GM18858 (cell line): ENCODE measurements at regions not wholly inside any gene's neighbourhood (a gene's known extent, or its start where the extent isn't known, plus 50 kb on each side); places are given as distances from the start of the nearest gene placed in this dataset.
"Not testable (repeated sequence)": the region's sequence is repeated elsewhere in the genome, so short reads cannot be mapped to it uniquely, and the experiment has no call there.

Experiments
- ATAC-seq: cut with Tn5 transposase; IDR thresholded peaks from one replicate; pipeline ENCODE4 v1.9.1; 2021; ENCODE audit not compliant: unreplicated experiment

DNA sequence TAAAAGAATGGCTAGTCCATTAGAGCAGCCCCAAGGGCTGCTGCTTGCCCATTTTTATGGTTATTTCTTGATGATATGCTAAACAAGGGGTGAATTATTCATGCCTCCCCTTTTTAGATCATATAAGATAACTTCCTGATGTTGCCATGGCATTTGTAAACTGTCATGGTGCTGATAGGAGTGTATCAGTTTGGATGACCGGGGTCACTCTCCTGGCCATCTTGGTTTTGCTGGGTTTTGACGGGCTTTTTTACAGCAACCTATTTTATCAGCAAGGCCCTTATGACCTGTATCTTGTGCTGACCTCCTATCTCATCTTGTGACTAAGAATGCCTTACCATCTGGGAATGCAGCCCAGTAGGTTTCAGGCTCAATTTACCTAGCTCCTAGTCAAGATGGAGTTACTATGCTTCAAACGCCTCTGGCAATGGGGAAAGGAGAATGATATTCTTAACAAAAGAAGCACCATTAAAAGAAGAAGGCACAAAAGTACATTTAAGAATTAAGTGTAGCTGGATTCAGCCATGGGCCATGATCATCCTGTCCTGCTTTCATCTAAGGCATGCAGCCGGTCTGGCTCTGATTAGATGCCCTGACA lies 1156.0 kb downstream of the PCDH9 start:
- ATAC-seq = no peak

DNA sequence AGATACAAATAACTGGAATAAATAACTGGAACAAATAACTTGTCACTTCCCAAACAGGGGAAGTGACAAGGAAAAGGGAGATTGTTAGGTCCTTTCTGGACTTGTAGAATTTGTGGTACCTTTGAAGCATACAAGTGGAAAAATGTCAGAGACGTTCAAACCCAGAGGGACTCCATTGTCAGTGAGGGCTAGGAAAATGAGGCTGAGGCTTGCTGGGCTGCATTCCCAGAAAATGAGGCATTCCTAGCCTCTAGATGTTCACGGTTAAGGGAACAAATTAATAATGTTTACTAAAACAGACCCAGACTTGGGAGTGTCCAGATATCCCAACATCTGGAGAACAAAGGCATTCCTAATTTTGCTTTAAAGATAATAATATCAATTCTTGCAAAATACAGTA lies 1158.0 kb downstream of the PCDH9 start:
- not testable (repeated sequence) for ATAC-seq

DNA sequence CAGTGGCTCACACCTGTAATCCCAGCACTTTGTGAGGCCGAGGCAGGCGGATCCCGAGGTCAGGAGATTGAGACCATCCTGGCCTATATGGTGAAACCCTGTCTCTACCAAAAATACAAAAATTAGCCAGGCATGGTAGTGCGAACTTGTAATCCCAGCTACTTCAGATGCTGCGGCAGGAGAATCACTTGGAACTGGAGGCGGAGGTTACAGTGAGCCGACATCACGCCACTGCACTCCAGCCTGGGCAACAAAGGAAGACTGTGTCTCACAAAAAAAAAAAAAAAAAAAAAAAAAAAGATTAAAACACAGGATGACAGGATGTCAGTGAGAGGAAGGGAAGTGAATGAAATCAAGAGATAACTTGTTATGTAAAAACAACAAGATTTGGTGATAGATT lies 1158.5 kb downstream of the PCDH9 start:
- ATAC-seq = no peak

DNA sequence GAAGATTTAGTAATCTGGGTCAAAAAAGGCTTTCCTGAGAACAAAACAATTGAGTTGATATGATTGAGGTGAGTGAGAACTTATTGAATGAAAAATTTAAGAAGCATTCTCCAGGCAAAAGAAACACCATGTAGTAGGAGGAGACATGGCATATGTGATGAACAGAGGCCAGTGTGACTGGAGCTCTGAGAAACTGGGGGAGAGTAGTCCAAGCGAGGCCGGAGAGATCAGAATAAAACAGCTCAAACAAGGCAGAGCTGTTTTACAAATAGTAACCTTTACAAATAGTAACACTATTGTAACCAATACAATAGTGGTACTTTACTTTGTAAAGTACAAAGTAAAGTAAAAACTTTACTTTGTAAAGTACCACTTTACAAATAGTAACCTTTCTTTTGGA lies 1159.1 kb downstream of the PCDH9 start:
- ATAC-seq = no peak

DNA sequence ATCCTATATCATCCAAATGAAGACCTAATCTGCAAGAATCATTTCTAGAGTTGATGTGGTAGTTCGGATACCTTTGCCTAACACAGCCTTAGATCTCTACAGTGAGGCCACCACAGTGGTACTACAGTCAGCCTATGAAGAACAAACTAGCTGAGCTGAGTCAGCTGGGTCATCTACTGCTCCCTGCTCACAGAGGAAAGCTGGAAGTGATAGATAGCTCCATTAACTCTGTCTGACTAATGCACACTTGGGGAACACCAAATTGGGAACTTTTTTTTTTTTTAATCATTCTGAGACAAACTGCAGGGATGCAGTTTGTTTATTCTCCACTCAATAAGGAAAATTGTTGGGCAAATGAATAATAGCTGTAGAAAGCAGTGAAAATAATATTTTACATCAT lies 1160.6 kb downstream of the PCDH9 start:
- no peak for ATAC-seq

DNA sequence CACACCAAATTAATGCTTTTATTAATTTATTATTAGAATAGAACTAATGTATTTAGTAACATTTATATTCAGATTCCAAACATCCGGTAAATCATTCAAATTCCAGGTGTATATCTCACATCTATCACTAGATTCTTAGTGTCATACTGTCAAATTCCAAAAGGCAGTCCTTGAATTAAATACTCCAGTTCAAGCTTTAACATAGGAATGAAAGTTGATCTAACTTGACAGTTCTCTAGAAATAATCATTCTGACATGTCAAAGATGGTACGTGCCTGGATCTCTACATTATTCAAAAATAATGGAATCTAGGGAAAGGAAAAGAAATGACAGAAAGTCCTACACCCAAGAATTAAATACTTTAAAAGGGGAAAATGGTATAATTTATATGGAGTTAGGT lies 1161.5 kb downstream of the PCDH9 start:
- no peak for ATAC-seq

DNA sequence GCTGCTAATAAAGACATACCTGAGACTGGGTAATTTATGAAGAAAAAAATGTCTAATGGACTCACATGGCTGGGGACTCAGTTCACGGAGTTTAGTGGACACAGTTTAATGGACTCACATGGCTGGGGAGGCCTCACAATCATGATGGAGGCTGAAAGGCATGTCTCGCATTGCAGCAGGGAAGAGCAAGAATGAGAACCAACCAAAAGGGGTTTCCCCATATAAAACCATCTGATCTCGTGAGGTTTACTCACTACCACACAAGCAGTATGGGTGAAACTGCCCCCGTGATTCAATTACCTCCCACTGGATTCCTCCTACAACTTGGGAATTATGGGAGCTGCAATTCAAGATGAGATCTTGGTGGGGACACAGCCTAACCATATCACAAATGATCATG lies 1181.2 kb downstream of the PCDH9 start:
- no peak for ATAC-seq

DNA sequence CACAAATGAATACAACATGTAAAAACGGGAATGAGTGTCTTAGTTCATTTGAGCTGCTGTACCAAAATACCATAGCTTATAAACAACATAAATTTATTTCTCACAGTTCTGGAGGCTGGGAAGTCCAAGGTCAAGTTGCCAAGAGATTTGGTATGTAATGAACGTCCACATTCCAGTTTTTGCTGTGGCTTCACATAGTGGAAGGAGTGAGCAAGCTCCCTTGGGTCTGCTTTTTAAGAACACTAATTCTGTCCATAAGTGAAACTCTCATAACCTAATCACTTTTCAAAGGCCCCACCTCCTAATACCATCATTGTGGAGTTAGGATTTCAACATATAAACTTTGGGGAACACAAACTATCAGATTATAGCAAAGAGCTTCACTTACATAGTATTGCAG lies 1189.6 kb downstream of the PCDH9 start:
- no peak for ATAC-seq

DNA sequence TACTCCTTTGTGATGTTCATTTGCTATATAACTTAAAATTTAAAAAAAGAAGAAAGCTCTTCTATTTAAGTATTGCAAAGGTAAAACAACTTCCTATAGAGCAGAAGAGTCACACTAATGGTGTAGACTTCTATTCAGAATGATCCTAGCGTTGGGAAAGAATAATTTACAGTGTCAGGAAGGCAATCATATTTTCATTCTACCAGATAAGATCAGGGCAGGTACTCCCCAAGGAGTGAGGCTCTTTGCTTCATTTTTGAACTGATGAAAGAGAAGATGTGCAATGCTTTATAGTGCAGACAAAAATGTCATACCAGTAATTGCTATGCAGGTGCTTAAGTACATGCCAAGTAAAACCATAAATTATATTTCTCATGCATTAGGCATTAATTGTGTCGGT lies 1193.0 kb downstream of the PCDH9 start:
- no peak for ATAC-seq

DNA sequence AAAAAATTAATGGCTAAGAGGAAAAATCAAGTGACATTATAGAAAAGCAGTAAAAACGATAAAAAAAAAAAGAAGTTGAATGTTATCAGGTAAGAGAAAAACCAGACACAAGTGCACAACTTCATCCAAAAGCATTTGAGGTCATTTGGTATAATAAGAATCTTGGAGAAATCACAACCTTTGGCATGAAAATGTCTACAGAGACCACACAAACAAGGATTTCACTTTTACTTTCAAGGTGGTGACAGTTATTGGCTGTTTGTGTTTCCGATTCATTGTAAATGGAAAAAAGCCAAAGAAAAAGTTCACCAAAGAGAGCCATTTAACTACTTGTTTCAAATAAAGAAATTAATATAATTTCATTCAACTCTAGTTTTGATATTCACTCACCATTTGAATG lies 1193.5 kb downstream of the PCDH9 start:
- no peak for ATAC-seq

DNA sequence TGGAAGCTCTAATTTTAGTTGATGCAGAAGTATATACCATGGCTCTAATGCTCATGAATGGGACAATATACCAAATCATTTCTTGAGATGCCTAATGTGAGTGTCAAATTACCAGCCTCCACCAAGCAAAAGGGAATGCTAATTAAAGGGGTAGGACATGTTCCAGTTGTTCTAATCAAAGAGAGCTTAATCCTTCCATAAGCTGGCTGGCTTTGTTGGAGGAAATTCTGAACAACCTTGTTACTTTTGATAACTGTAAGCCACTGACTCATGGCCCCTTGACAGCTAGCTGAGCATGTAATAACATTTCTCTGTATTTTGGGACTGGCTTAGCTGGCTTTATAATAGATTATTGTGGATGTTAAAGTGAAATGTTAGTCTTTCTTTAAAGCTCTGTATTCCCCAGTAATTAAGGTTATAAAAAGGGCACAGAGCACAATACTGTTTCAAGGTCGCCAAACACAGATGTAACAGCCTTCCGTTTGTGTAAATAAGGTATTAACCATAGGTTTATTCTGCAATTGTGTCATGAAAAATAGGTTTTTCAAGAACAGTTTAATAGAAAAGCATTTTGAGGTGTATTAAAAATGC lies 1194.0 kb downstream of the PCDH9 start:
- ATAC-seq = no peak

DNA sequence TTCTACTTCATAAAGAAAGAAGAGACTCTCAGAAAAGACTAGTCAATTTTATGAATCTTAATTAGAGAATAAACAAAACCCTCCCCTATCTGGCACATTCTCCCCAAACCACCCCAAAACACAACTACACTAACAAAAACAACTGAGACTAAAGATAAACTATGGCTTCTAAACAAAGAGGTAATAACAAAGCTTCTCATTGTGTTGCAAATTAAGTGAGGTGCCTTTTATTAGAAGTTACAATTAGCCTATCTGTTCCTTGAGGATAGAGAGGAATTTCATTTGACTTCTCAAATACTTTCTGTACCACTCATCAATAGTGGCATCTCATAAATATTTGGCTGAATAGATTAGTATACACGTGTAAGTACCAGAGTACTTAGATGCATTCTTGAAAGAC lies 1196.2 kb downstream of the PCDH9 start:
- ATAC-seq = no peak

DNA sequence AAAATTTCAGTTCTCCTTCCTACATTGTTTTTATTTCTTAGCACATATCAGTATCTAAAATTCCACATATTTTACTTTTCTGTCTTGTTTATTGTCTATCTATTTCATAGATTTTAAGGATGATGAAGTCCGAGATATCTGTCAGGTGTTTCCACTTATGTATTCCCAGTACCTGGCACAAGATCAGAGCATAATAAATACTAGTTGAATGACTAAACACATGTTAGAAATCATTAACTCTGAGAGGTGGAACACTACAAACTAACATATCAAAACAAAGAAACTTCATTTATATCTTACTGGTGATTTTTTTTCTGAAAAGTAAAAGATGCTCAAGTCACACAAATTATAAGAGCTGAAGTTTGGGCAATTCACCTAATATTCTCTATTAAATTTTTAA lies 1208.3 kb downstream of the PCDH9 start:
- ATAC-seq = no peak

DNA sequence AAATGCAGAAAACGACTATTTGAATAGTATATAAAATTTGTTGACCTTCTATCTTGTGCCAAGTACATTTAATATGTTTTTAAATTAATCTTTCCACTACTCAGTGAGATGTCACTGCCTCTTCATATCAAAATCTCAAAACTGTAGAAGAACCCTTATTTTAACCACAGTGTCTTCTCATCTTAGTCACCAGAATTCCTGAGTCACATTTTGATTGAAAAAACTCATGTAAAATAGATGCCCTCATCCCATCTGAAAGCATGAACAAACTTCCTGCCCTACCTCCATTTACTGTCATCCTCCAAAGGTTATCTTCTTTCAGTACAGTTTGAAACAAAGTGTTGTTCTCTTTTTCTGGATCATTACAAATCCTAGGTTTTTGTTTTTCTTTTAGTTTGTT lies 1215.4 kb downstream of the PCDH9 start:
- ATAC-seq = no peak

DNA sequence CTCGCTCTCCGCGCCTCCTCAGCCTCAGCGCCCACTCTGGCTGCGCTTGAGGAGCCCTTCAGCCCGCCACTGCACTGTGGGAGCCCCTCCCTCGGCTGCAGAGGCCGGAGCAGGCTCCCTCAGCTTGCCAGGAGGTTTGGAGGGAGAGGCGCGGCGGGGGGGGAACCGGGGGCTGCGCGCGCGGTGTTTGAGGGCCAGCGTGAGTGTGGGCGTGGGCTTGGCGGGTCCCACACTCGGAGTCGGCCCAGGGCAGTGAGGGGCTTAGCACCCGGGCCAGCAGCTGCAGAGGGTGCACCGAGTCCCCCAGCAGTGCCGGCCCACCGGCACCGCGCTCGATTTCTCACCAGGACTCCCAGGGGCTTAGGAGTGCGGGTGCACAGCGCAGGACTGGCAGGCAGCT lies 1220.9 kb downstream of the PCDH9 start:
- no peak for ATAC-seq

DNA sequence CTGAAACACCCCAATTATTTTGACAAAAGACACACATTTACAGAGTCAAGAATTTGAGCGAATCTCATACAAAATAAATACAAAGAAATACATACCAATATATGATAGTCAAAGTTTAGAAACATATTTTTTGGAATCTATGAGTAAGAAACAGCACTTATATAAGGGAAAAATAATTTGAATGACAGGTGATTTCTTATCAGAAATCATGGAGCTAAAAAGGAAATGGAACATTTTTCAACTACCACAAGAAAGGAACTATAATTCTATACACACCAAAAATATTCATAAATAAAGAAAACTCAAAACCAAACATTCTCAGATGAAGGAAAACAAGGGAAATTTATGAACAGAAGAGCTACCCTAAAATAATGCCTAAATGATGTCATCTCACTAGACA lies 1226.6 kb downstream of the PCDH9 start:
- ATAC-seq = no peak

DNA sequence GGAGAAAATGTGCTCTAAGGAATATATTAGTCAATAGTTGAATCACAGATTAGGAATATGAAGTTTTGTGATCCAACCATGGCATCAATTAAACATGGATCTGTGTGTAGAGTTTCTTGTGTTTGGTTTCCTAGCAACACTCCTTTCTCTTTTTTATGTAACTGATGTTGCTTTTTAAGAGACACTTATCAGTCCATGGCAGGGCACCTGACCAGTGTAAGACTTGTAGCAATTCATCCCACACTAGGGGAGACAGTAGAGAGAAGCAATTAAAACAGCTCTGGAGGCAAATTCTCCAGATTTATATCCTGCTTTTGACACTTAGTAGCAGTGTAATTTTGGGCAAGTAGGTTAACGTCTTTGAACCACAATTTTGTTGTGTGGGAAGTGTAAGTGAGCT lies 1229.0 kb downstream of the PCDH9 start:
- no peak for ATAC-seq

DNA sequence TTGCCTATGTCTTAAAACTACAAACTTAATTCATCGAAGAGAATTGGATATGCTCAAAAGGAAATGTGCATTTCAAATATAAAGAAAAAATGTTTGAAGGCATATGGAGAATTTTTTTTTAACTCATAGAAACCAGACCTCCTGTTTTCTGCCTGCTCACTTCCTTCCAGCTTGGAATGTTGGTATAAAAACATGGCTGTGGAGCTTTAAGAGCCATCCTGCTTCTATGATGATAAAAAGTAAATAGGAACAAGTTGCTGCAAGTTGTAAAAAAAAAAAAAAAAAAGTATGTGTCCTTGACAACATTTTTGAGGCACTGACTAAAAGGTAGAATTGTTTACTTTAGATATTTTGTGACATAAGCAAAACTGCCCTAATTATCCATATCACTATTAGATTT lies 1230.7 kb downstream of the PCDH9 start:
- no peak for ATAC-seq

DNA sequence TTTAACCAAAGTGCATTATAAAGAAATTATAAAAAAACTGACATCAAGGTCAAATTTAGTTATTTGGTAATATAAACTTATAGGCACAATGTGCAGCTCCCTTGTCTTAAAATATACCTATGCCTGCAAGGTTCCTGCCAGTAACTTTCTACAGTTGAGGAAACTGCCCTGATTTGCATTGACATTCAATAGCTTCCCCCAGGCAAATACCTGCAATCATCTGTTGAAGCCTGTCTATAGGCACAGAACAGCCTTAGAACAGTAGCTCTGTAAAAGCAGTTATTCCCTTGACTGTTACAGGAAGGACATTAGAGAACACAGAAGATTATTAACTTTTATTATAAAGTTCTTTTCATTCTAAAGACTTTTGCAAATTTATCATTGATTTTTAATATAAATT lies 1239.5 kb downstream of the PCDH9 start:
- ATAC-seq = no peak

DNA sequence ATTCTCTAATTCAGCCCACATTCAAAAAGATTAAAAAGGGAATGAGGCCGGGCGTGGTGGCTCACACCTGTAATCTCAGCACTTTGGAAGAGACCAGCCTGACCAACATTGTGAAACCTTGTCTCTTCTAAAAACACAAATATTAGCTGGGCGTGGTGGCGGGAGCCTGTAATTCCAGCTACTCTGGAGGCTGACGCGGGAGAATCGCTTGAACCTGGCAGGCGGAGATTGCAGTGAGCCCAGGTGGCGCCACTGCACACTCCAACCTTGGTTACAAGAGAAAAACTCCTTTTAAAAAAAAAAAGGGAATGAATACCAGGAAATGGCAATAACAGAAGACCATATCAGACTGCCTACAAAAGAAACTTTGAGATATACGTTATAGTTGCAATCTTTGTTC lies 1244.5 kb downstream of the PCDH9 start:
- ATAC-seq = no peak

DNA sequence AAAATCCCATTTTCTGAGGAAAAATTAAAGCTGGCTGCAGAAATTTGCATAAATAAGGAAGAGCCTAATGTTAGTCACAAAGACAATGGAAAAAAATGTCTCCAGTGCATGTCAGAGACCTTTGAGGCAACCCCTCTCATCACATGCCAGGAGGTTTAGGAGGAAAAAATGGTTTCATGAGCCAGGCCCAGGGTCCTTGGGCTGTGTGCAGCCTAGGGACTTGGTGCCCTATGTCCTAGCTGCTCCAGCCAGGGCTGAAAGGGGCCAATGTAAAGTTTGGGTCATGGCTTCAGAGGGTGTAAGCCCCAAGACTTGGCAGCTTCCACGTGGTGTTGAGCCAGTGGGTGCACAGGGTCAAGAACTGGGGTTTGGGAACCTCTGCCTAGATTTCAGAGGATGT lies 1252.6 kb downstream of the PCDH9 start:
- no peak for ATAC-seq

DNA sequence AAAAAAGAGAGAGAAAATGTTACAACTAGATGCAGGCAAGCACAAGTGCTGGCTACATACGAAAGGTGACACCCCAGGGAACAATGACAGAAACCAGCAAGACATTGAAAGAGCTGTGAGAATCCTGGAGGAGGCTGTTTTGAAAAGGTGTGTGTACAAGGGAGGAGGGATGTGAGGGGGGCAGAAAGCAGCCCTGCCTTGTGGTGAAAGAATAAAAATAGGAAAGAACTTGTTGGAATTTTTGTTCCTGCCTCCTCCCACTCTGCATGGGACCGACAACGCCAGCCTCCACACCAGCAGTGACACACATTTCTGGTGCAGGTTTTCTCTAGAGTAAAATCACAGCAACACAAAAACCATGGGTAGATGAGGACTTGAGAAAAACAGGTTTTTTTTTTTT lies 1258.6 kb downstream of the PCDH9 start:
- ATAC-seq = no peak

DNA sequence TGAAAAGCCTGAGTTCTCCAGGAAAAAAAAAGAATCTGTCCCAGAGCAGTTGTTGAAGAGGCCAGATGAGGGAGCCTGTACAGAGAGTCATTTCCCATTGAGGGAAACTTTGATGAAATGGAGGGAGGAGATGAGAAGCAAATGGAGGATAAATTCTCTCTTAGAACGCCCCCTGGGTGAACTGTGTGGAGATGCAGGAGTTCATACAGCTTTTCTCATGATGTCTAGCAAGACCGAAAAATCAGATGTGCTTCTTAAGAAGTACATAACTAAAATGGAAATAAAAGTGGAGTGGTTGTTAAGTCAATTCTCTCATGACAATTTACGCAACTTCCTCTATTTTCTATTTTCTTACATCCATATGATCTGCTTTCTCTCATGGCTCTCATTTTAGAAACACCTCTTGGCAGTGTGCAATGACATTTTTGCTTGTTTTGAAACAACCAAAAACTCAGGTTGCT lies 1263.1 kb downstream of the PCDH9 start:
- ATAC-seq = peak; percentile 53
